GM23338 (cell line): ENCODE measurements at regions not wholly inside any gene's neighbourhood (a gene's known extent, or its start where the extent isn't known, plus 50 kb on each side); places are given as distances from the start of the nearest gene placed in this dataset.

ENCODE experiments used
- ATAC-seq: fragments of 200-7000 bp; cut with Tn5 transposase; 3 replicates; pipeline ENCODE4 v1.9.1; 2020
- DNase-seq: peaks from one replicate; pipeline ENCODE4 v3.0.0-alpha.2; 2015; ENCODE audit warnings: low spot score
- H2AFZ ChIP-seq: fragments of 200-600 bp; sonication (generic); 2 replicates; pipeline ENCODE4 v1.8.0; 2016; ENCODE audit warnings: antibody characterized with exemption, mild to moderate bottlenecking, moderate library complexity
- H3F3A ChIP-seq: fragments of 200-600 bp; sonication (generic); replicated peaks from 2 replicates; pipeline ENCODE4 v1.8.0; 2017; ENCODE audit warnings: antibody characterized with exemption, mixed run types, low read depth
- H3K27ac ChIP-seq: fragments of 200-600 bp; sonication (generic); 2 replicates; pipeline ENCODE4 v1.6.1; 2016; ENCODE audit warnings: low read depth
- H3K27me3 ChIP-seq: fragments of 200-600 bp; sonication (generic); 2 replicates; pipeline ENCODE4 v1.8.0; 2016; ENCODE audit warnings: mild to moderate bottlenecking, mixed run types, moderate library complexity; ENCODE audit not compliant: insufficient read depth
- H3K36me3 ChIP-seq: fragments of 200-600 bp; sonication (generic); 2 replicates; pipeline ENCODE4 v1.8.0; 2016; ENCODE audit warnings: mild to moderate bottlenecking; ENCODE audit not compliant: insufficient read depth
- H3K4me1 ChIP-seq: fragments of 200-600 bp; sonication (generic); 2 replicates; pipeline ENCODE4 v1.8.0; 2016; ENCODE audit warnings: mild to moderate bottlenecking, moderate library complexity; ENCODE audit not compliant: insufficient read depth
- H3K4me2 ChIP-seq: fragments of 200-600 bp; sonication (generic); 2 replicates; pipeline ENCODE4 v1.7.1; 2017; ENCODE audit warnings: mixed run types
- H3K4me3 ChIP-seq: fragments of 200-600 bp; sonication (generic); 2 replicates; pipeline ENCODE4 v1.6.1; 2016; ENCODE audit warnings: mixed run types
- H3K79me2 ChIP-seq: fragments of 200-600 bp; sonication (generic); replicated peaks from 2 replicates; pipeline ENCODE4 v1.8.0; 2017; ENCODE audit warnings: mild to moderate bottlenecking; ENCODE audit not compliant: insufficient read depth
- H3K9me2 ChIP-seq: fragments of 200-600 bp; sonication (generic); 2 replicates; pipeline ENCODE4 v1.8.0; 2017; ENCODE audit not compliant: insufficient read depth
- H4K20me1 ChIP-seq: fragments of 200-600 bp; sonication (generic); replicated peaks from 2 replicates; pipeline ENCODE4 v1.8.0; 2017; ENCODE audit warnings: mild to moderate bottlenecking; ENCODE audit not compliant: insufficient read depth
- H3K27ac Mint-ChIP-seq: 2 replicates; pipeline ENCODE4 v1.8.0; 2020; ENCODE audit warnings: inconsistent platforms, mild to moderate bottlenecking, moderate library complexity, mixed read lengths
- H3K27me3 Mint-ChIP-seq: 3 replicates; pipeline ENCODE4 v1.8.0; 2022; ENCODE audit warnings: low read depth, mild to moderate bottlenecking, moderate library complexity, mixed read lengths, inconsistent platforms; ENCODE audit not compliant: insufficient read depth, poor library complexity
- H3K36me3 Mint-ChIP-seq: 3 replicates; pipeline ENCODE4 v1.8.0; 2021; ENCODE audit warnings: low read depth, mild to moderate bottlenecking, inconsistent platforms, moderate library complexity, mixed read lengths
- H3K4me1 Mint-ChIP-seq: 3 replicates; pipeline ENCODE4 v1.8.0; 2020; ENCODE audit warnings: mild to moderate bottlenecking, inconsistent platforms, mixed read lengths
- H3K4me3 Mint-ChIP-seq: 3 replicates; pipeline ENCODE4 v1.8.0; 2021; ENCODE audit warnings: moderate library complexity, mild to moderate bottlenecking, inconsistent platforms, mixed read lengths
- H3K9me3 Mint-ChIP-seq: 3 replicates; pipeline ENCODE4 v1.8.0; 2020; ENCODE audit warnings: moderate library complexity, mild to moderate bottlenecking, inconsistent platforms, mixed read lengths
- CREB1 ChIP-seq: fragments of 250-450 bp; sonication (Bioruptor Pico); IDR thresholded peaks from 2 replicates; pipeline ENCODE4 v1.5.0; 2020; ENCODE audit warnings: low read depth, mild to moderate bottlenecking, moderate library complexity
- CTCF ChIP-seq, 2 experiments: fragments of 200-600 bp in 1 of 2; sonication (generic) in 1 of 2; conservative IDR thresholded peaks; 2 replicates each; pipeline versions ENCODE4 v1.5.1 to v1.6.1; 2016 to 2017; ENCODE audit warnings: antibody characterized with exemption in 2 of 2, low read depth in 2 of 2, mild to moderate bottlenecking in 2 of 2, moderate library complexity in 1 of 2
- EZH2 ChIP-seq: fragments of 200-600 bp; sonication (generic); IDR thresholded peaks from one replicate; pipeline ENCODE4 v1.8.0; 2017; ENCODE audit warnings: antibody characterized with exemption, mild to moderate bottlenecking, low read depth; ENCODE audit not compliant: unreplicated experiment
- JUNB ChIP-seq: IDR thresholded peaks from one replicate; pipeline ENCODE4 v1.6.1; 2016; ENCODE audit warnings: antibody characterized with exemption; ENCODE audit not compliant: unreplicated experiment
- NANOG ChIP-seq: IDR thresholded peaks from 2 replicates; pipeline ENCODE4 v1.6.1; 2016; ENCODE audit warnings: antibody characterized with exemption, borderline replicate concordance
- POLR2AphosphoS5 ChIP-seq: IDR thresholded peaks from 2 replicates; pipeline ENCODE4 v1.6.1; 2016; ENCODE audit warnings: antibody characterized with exemption, low read depth
- STAT1 ChIP-seq: IDR thresholded peaks from one replicate; pipeline ENCODE4 v1.6.1; 2016; ENCODE audit warnings: antibody characterized with exemption; ENCODE audit not compliant: unreplicated experiment
- ZNF114 ChIP-seq: fragments of 250-450 bp; sonication (Bioruptor Pico); IDR thresholded peaks from 2 replicates; pipeline ENCODE4 v1.5.0; 2020; ENCODE audit warnings: mild to moderate bottlenecking, moderate library complexity
- ZNF331 ChIP-seq: fragments of 250-450 bp; sonication (Bioruptor Pico); IDR thresholded peaks from 2 replicates; pipeline ENCODE4 v1.5.0; 2020; ENCODE audit warnings: low read depth, mild to moderate bottlenecking, moderate library complexity
- ZNF462 ChIP-seq: fragments of 250-450 bp; sonication (Bioruptor Pico); IDR thresholded peaks from 2 replicates; pipeline ENCODE4 v1.5.0; 2020; ENCODE audit warnings: mild to moderate bottlenecking, moderate library complexity
- TF ChIP-seq, protein P1 (sequence below): IDR thresholded peaks from one replicate; pipeline ENCODE4 v1.6.1; 2018; ENCODE audit warnings: antibody characterized with exemption; ENCODE audit not compliant: unreplicated experiment

DNA sequence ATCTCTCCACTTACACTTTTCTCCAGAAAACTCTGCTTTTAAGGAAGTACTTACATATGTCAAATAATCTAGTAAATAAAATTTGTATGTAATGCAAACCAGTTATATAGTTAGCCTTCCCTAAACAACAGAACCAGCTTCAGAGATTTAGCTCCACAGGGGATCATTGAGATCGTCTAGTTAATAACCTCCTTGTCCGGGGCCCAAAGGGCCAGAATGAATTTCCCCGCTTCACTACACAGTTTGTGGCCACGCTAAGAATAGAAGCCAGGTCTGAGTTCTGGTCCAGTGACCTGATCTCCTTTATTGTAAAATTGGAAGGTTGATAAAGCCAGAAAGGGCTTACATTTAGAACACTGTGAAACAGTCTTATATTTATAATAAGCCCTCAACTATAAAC lies 245.2 kb downstream of the TPBG start:
- H3K4me1 ChIP-seq, result peaks cover 3% of the 10 kb centered on the region; the same call in 1 of the 2 replicates
- H3K79me2 ChIP-seq, result no peaks in the 10 kb centered on the region
- no peak for DNase-seq
- Mint-ChIP-seq H3K4me1 (peaks cover 7% of the 10 kb centered on the region; the same call in 2 of the 3 replicates), H3K36me3 (no peaks in the 10 kb centered on the region), H3K9me3 (no peaks in the 10 kb centered on the region), H3K27ac (no peak overlapping the region), H3K27me3 (no peaks in the 10 kb centered on the region), H3K4me3 (no peak overlapping the region)
- no peak for ATAC-seq
- H3K4me3 ChIP-seq, result no peak overlapping the region
- TF ChIP-seq STAT1, result no peak
- no peak for TF ChIP-seq EZH2
- TF ChIP-seq CREB1 (CRISPR knock-in tag), result no peak
- no peak for TF ChIP-seq NANOG
- no peaks in the 10 kb centered on the region for H3K27me3 ChIP-seq
- H3F3A ChIP-seq, result no peaks in the 10 kb centered on the region
- H4K20me1 ChIP-seq, result no peaks in the 10 kb centered on the region
- H2AFZ ChIP-seq, result no peak overlapping the region; the same call in 1 of the 2 replicates
- no peak overlapping the region for H3K27ac ChIP-seq
- no peaks in the 10 kb centered on the region for H3K36me3 ChIP-seq
- no peak overlapping the region for H3K4me2 ChIP-seq
- H3K9me2 ChIP-seq, result no peaks in the 10 kb centered on the region

- H3K79me2 ChIP-seq, result no peaks in the 10 kb centered on the region
- H3K4me1 ChIP-seq, result peaks cover 3% of the 10 kb centered on the region; the same call in 1 of the 2 replicates
- H4K20me1 ChIP-seq, result no peaks in the 10 kb centered on the region
- H3K4me3 ChIP-seq, result no peak overlapping the region
- Mint-ChIP-seq H3K4me1 (peaks cover 7% of the 10 kb centered on the region; the same call in 2 of the 3 replicates), H3K27me3 (no peaks in the 10 kb centered on the region), H3K4me3 (no peak overlapping the region), H3K27ac (no peak overlapping the region), H3K9me3 (no peaks in the 10 kb centered on the region), H3K36me3 (no peaks in the 10 kb centered on the region)
- DNase-seq, result no peak
- H3K9me2 ChIP-seq, result no peaks in the 10 kb centered on the region
- no peaks in the 10 kb centered on the region for H3K27me3 ChIP-seq
- no peak overlapping the region for H3K4me2 ChIP-seq
- ATAC-seq, result no peak
- H2AFZ ChIP-seq, result no peak overlapping the region
- H3F3A ChIP-seq, result no peaks in the 10 kb centered on the region
- H3K36me3 ChIP-seq, result no peaks in the 10 kb centered on the region
- H3K27ac ChIP-seq, result no peak overlapping the region
- TF ChIP-seq, protein P1, sequence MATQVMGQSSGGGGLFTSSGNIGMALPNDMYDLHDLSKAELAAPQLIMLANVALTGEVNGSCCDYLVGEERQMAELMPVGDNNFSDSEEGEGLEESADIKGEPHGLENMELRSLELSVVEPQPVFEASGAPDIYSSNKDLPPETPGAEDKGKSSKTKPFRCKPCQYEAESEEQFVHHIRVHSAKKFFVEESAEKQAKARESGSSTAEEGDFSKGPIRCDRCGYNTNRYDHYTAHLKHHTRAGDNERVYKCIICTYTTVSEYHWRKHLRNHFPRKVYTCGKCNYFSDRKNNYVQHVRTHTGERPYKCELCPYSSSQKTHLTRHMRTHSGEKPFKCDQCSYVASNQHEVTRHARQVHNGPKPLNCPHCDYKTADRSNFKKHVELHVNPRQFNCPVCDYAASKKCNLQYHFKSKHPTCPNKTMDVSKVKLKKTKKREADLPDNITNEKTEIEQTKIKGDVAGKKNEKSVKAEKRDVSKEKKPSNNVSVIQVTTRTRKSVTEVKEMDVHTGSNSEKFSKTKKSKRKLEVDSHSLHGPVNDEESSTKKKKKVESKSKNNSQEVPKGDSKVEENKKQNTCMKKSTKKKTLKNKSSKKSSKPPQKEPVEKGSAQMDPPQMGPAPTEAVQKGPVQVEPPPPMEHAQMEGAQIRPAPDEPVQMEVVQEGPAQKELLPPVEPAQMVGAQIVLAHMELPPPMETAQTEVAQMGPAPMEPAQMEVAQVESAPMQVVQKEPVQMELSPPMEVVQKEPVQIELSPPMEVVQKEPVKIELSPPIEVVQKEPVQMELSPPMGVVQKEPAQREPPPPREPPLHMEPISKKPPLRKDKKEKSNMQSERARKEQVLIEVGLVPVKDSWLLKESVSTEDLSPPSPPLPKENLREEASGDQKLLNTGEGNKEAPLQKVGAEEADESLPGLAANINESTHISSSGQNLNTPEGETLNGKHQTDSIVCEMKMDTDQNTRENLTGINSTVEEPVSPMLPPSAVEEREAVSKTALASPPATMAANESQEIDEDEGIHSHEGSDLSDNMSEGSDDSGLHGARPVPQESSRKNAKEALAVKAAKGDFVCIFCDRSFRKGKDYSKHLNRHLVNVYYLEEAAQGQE, result no peak
- TF ChIP-seq JUNB (no peak), POLR2AphosphoS5 (no peak), NANOG (no peak), ZNF114 (CRISPR knock-in tag) (no peak), CREB1 (CRISPR knock-in tag) (no peak), STAT1 (no peak), EZH2 (no peak), CTCF (conservative IDR thresholded peaks at IDR 0.05; ENCODE audit: low read depth in 2 of 2) (no peak), ZNF462 (CRISPR knock-in tag) (no peak), ZNF331 (CRISPR knock-in tag) (no peak)
Observed at GRCh38 chr6:82611751-82612150, 248.1 kb downstream of the TPBG start.
